CD4-positive, alpha-beta T cell (primary cell): ENCODE measurements at regions not wholly inside any gene's neighbourhood (a gene's known extent, or its start where the extent isn't known, plus 50 kb on each side); places are given as distances from the start of the nearest gene placed in this dataset.

Experiments
- ATAC-seq: fragments of 200-7000 bp; cut with Tn5 transposase; one replicate; pipeline ENCODE4 v1.10.0; 2022; ENCODE audit warnings: mild to moderate bottlenecking; ENCODE audit not compliant: poor library complexity
- CTCF ChIA-PET: fragments of 350-600 bp; sonication (Branson Sonifier 250); formaldehyde crosslinking; loops from one replicate; lab custom pipeline; 2021; ENCODE audit warnings: antibody characterized with exemption, inconsistent platforms; lab: Charles Lee
- POLR2A ChIA-PET: fragments of 350-600 bp; sonication (Branson Sonifier 250); formaldehyde crosslinking; loops from one replicate; lab custom pipeline; 2021; ENCODE audit warnings: antibody characterized with exemption, inconsistent platforms; lab: Charles Lee
- DNase-seq, 14 experiments: peaks; one replicate each; pipeline ENCODE4 v3.0.0-alpha.2; 2013 to 2020; ENCODE audit warnings: mixed read lengths in 2 of 14
- H3K27ac ChIP-seq, 2 donors: one replicate each; pipeline versions ENCODE4 v1.5.1 to v1.7.0; 2013; ENCODE audit warnings: low read length in 2 of 2, low read depth in 1 of 2, mild to moderate bottlenecking in 1 of 2
- H3K27me3 ChIP-seq, 2 experiments: 1 replicate in 1 of 2; 2 replicates in 1 of 2; pipeline versions ENCODE4 v1.6.1 to v1.7.0; 2013; ENCODE audit warnings: low read length in 2 of 2, control low read depth in 1 of 2, mild to moderate bottlenecking in 1 of 2, moderate library complexity in 1 of 2; ENCODE audit not compliant: insufficient read depth in 2 of 2, control insufficient read depth in 1 of 2
- H3K36me3 ChIP-seq: one replicate; pipeline ENCODE4 v1.6.1; 2013; ENCODE audit warnings: low read length, control low read depth; ENCODE audit not compliant: insufficient read depth
- H3K4me1 ChIP-seq: one replicate; pipeline ENCODE4 v1.6.1; 2013; ENCODE audit warnings: low read length, control low read depth; ENCODE audit not compliant: insufficient read depth
- H3K4me3 ChIP-seq: one replicate; pipeline ENCODE4 v1.5.1; 2013; ENCODE audit warnings: mild to moderate bottlenecking, low read length, moderate library complexity
- H3K9me3 ChIP-seq, 2 experiments: 1 replicate in 1 of 2; 2 replicates in 1 of 2; pipeline versions ENCODE4 v1.6.1 to v1.7.0; 2013; ENCODE audit warnings: low read length in 2 of 2, mild to moderate bottlenecking in 2 of 2, control low read depth in 1 of 2, moderate library complexity in 1 of 2; ENCODE audit not compliant: control insufficient read depth in 1 of 2, insufficient read depth in 1 of 2
- H3K27ac Mint-ChIP-seq: one replicate; pipeline ENCODE4 v1.8.0; 2020; ENCODE audit warnings: mixed read lengths
- H3K27me3 Mint-ChIP-seq: one replicate; pipeline ENCODE4 v1.8.0; 2021; ENCODE audit warnings: mixed read lengths
- H3K36me3 Mint-ChIP-seq: one replicate; pipeline ENCODE4 v1.8.0; 2021; ENCODE audit warnings: low read depth, mixed read lengths
- H3K4me1 Mint-ChIP-seq: one replicate; pipeline ENCODE4 v1.8.0; 2021; ENCODE audit warnings: low read depth, mixed read lengths
- H3K4me3 Mint-ChIP-seq: one replicate; pipeline ENCODE4 v1.8.0; 2020; ENCODE audit warnings: mild to moderate bottlenecking, mixed read lengths
- H3K9me3 Mint-ChIP-seq: one replicate; pipeline ENCODE4 v1.8.0; 2020; ENCODE audit warnings: mixed read lengths
- CTCF ChIP-seq: fragments of 200-600 bp; IDR thresholded peaks from one replicate; pipeline ENCODE4 v1.8.0; 2022; ENCODE audit warnings: antibody characterized with exemption, mild to moderate bottlenecking
- intact Hi-C, 2 experiments: fragments of 100-400 bp; cut with DNase I in 1 of 2; cut with micrococcal nuclease in 1 of 2; formaldehyde crosslinking; loops; one replicate each; pipeline versions ENCODE4 v1.15.1 to v1.9.0; 2023 to 2025; cut with DNase I, micrococcal nuclease

GRCh38 chr4:89653012-89653411, 183.9 kb downstream of the SNCA start:
- ChIA-PET CTCF (interaction anchor here (1.5 kb wide), 1 partner anchor 10 kb away, joined by 5 read pairs; no protein-coding TSS in a partner anchor), POLR2A (interaction anchor here (1.2 kb wide), 1 partner anchor 9 kb away, joined by 4 read pairs; no protein-coding TSS in a partner anchor)
- Histone ChIP-seq H3K4me3 (no peak overlapping the region), H3K27me3 (no peaks in the 10 kb centered on the region), H3K4me1 (no peaks in the 10 kb centered on the region), H3K9me3 (no peaks in the 10 kb centered on the region), H3K27ac (no peak overlapping the region), H3K36me3 (no peaks in the 10 kb centered on the region)
- H3K27me3 Mint-ChIP-seq = no peaks in the 10 kb centered on the region
- no peak for DNase-seq
- no peak overlapping the region for H3K27ac Mint-ChIP-seq
- intact Hi-C loops = no loop called here
- ATAC-seq = no peak
- no peaks in the 10 kb centered on the region for H3K4me1 Mint-ChIP-seq
- H3K36me3 Mint-ChIP-seq = no peaks in the 10 kb centered on the region
- no peaks in the 10 kb centered on the region for H3K9me3 Mint-ChIP-seq
- H3K4me3 Mint-ChIP-seq = no peak overlapping the region
- TF ChIP-seq CTCF = no peak

GRCh38 chr4:89645482-89645881, 191.5 kb downstream of the SNCA start:
- no peaks in the 10 kb centered on the region for H3K4me1 Mint-ChIP-seq
- POLR2A ChIA-PET = no interaction called here
- Histone ChIP-seq H3K27me3 (no peaks in the 10 kb centered on the region), H3K4me3 (no peak overlapping the region), H3K27ac (no peak overlapping the region), H3K36me3 (no peaks in the 10 kb centered on the region), H3K4me1 (no peaks in the 10 kb centered on the region), H3K9me3 (no peaks in the 10 kb centered on the region)
- H3K36me3 Mint-ChIP-seq = no peaks in the 10 kb centered on the region
- TF ChIP-seq CTCF = no peak
- intact Hi-C loops = no loop called here
- no peak overlapping the region for H3K4me3 Mint-ChIP-seq
- DNase-seq (no peak), ATAC-seq (no peak)
- H3K27me3 Mint-ChIP-seq = peaks cover 14% of the 10 kb centered on the region
- H3K27ac Mint-ChIP-seq = no peak overlapping the region
- no peaks in the 10 kb centered on the region for H3K9me3 Mint-ChIP-seq
- CTCF ChIA-PET = no interaction called here

- Histone ChIP-seq H3K4me1 (no peaks in the 10 kb centered on the region), H3K27me3 (peaks cover 0 to 4% of the 10 kb centered on the region in 2 experiments), H3K9me3 (no peaks in the 10 kb centered on the region), H3K36me3 (no peaks in the 10 kb centered on the region), H3K27ac (no peak overlapping the region), H3K4me3 (no peak overlapping the region)
- intact Hi-C loops = no loop called here
- CTCF ChIA-PET = no interaction called here
- DNase-seq = no peak
- no peak overlapping the region for H3K4me3 Mint-ChIP-seq
- H3K36me3 Mint-ChIP-seq = no peaks in the 10 kb centered on the region
- no peak for TF ChIP-seq CTCF
- ATAC-seq = no peak
- peaks cover 17% of the 10 kb centered on the region for H3K27me3 Mint-ChIP-seq
- no peaks in the 10 kb centered on the region for H3K4me1 Mint-ChIP-seq
- no peak overlapping the region for H3K27ac Mint-ChIP-seq
- POLR2A ChIA-PET = no interaction called here
- no peaks in the 10 kb centered on the region for H3K9me3 Mint-ChIP-seq
These were observed 195.6 kb downstream of the SNCA start for GRCh38 chr4:89641367-89641687.
